HCT116 (cell line): ENCODE measurements at regions not wholly inside any gene's neighbourhood (a gene's known extent, or its start where the extent isn't known, plus 50 kb on each side); places are given as distances from the start of the nearest gene placed in this dataset.

Experiments used
- ATAC-seq: fragments of 200-7000 bp; cut with Tn5 transposase; 2 replicates; pipeline ENCODE4 v1.9.1; 2020; ENCODE audit warnings: mild to moderate bottlenecking, moderate library complexity
- BruUV-seq: library from RNA; stranded (reverse); fragments of 400-500 nt; replicated peaks from 2 replicates; lab custom pipeline; 2021; lab: Mats Ljungman, UMichigan
- CTCF ChIA-PET: fragments of 300-600 bp; sonication (Branson Sonifier 250); formaldehyde crosslinking; loops from one replicate; lab custom pipeline; 2021; ENCODE audit warnings: antibody characterized with exemption; lab: Charles Lee
- POLR2A ChIA-PET: fragments of 300-600, 350-600 bp; sonication (Branson Sonifier 250); formaldehyde crosslinking; loops from one replicate; lab custom pipeline; 2021; ENCODE audit warnings: antibody characterized with exemption; lab: Charles Lee
- RAD21 ChIA-PET, 2 experiments: fragments of 300-600 bp; sonication (Branson Sonifier 250); formaldehyde crosslinking; loops; one replicate each; lab custom pipeline; 2023; ENCODE audit warnings: low total read pairs in 2 of 2; ENCODE audit not compliant: uncharacterized antibody in 2 of 2, unreplicated experiment in 2 of 2, low non-redundant PET in 1 of 2; lab: Charles Lee
- DNase-seq: peaks from one replicate; pipeline ENCODE4 v3.0.0-alpha.2; 2010; ENCODE audit warnings: low read depth, low spot score
- H2AFZ ChIP-seq: fragments of 200-600 bp; shearing (Covaris generic), sonication (generic); 2 replicates; pipeline ENCODE4 v1.6.1; 2017; ENCODE audit warnings: low read depth, mixed run types, mixed read lengths, antibody characterized with exemption, low read length; ENCODE audit not compliant: poor library complexity, severe bottlenecking
- H3K27ac ChIP-seq: 2 replicates; pipeline ENCODE4 v1.5.1; 2012; ENCODE audit warnings: low read depth, low read length
- H3K27me3 ChIP-seq: fragments of 200-600 bp; sonication (generic); 2 replicates; pipeline ENCODE4 v1.6.1; 2016; ENCODE audit warnings: mixed run types, low read length, mixed read lengths; ENCODE audit not compliant: insufficient read depth
- H3K36me3 ChIP-seq, 2 experiments: fragments of 200-500 bp in 1 of 2; fragments of 200-600 bp in 1 of 2; sonication (Bioruptor generic) in 1 of 2; sonication (generic) in 1 of 2; 2 replicates each; pipeline versions ENCODE4 v1.5.1 to v1.6.1; 2014 to 2016; ENCODE audit warnings: low read length in 2 of 2, inconsistent platforms in 1 of 2, mixed read lengths in 1 of 2, mixed run types in 1 of 2; ENCODE audit not compliant: insufficient read depth in 2 of 2, control insufficient read depth in 1 of 2
- H3K4me1 ChIP-seq, 2 experiments: fragments of 200-600 bp in 1 of 2; sonication (generic) in 1 of 2; 2 replicates each; pipeline versions ENCODE4 v1.5.1 to v1.6.1; 2012 to 2017; ENCODE audit warnings: low read length in 2 of 2, inconsistent platforms in 1 of 2, mild to moderate bottlenecking in 1 of 2, mixed read lengths in 1 of 2, mixed run types in 1 of 2, moderate library complexity in 1 of 2; ENCODE audit not compliant: insufficient read depth in 2 of 2, control insufficient read depth in 1 of 2
- H3K4me2 ChIP-seq: fragments of 200-600 bp; sonication (generic); 2 replicates; pipeline ENCODE4 v1.6.1; 2017; ENCODE audit warnings: mixed run types, low read length, mixed read lengths
- H3K4me3 ChIP-seq, 2 experiments: fragments of 200-600 bp in 1 of 2; sonication (generic) in 1 of 2; replicated peaks in 1 of 2; 2 replicates each; pipeline ENCODE4 v1.5.1; 2011 to 2016; ENCODE audit warnings: low read length in 2 of 2, control low read depth in 1 of 2, low read depth in 1 of 2, mild to moderate bottlenecking in 1 of 2, mixed read lengths in 1 of 2, mixed run types in 1 of 2
- H3K79me2 ChIP-seq: fragments of 200-600 bp; sonication (generic); 2 replicates; pipeline ENCODE4 v1.6.1; 2017; ENCODE audit warnings: mild to moderate bottlenecking, mixed run types, low read length, moderate library complexity, mixed read lengths; ENCODE audit not compliant: insufficient read depth
- H3K9ac ChIP-seq: fragments of 200-600 bp; sonication (generic); 2 replicates; pipeline ENCODE4 v1.6.1; 2016; ENCODE audit warnings: low read length, mixed read lengths
- H3K9me2 ChIP-seq: fragments of 200-600 bp; sonication (generic), shearing (Covaris generic); 2 replicates; pipeline ENCODE4 v1.6.1; 2017; ENCODE audit warnings: mixed run types, mild to moderate bottlenecking, moderate library complexity; ENCODE audit not compliant: insufficient read depth
- H3K9me3 ChIP-seq, 2 experiments: fragments of 200-500 bp in 1 of 2; fragments of 200-600 bp in 1 of 2; sonication (Bioruptor generic) in 1 of 2; sonication (generic) in 1 of 2; 2 replicates each; pipeline ENCODE4 v1.6.1; 2014 to 2017; ENCODE audit warnings: low read length in 2 of 2, mixed read lengths in 2 of 2, inconsistent platforms in 1 of 2, low read depth in 1 of 2, mild to moderate bottlenecking in 1 of 2, mixed run types in 1 of 2, moderate library complexity in 1 of 2; ENCODE audit not compliant: control insufficient read depth in 1 of 2, insufficient read depth in 1 of 2
- H4K20me1 ChIP-seq: fragments of 200-600 bp; sonication (generic), shearing (Covaris generic); 2 replicates; pipeline ENCODE4 v1.6.1; 2017; ENCODE audit warnings: mixed run types, mild to moderate bottlenecking, moderate library complexity; ENCODE audit not compliant: insufficient read depth
- CEBPB ChIP-seq: IDR thresholded peaks from 2 replicates; pipeline ENCODE4 v1.6.1; 2012; ENCODE audit warnings: low read depth
- EGR1 ChIP-seq: IDR thresholded peaks from 2 replicates; pipeline ENCODE4 v1.6.1; 2012; ENCODE audit warnings: low read depth
- ELF1 ChIP-seq: IDR thresholded peaks from 2 replicates; pipeline ENCODE4 v1.6.1; 2012; ENCODE audit warnings: low read depth, borderline replicate concordance
- EZH2 ChIP-seq: fragments of 200-600 bp; sonication (generic); IDR thresholded peaks from 2 replicates; pipeline ENCODE4 v1.6.1; 2017; ENCODE audit warnings: antibody characterized with exemption, mixed run types
- EZH2phosphoT487 ChIP-seq: fragments of 200-600 bp; IDR thresholded peaks from 2 replicates; pipeline ENCODE4 v1.6.1; 2018; ENCODE audit warnings: antibody characterized with exemption, borderline replicate concordance
- MAX ChIP-seq: IDR thresholded peaks from 2 replicates; pipeline ENCODE4 v1.6.1; 2012
- POLR2A ChIP-seq: IDR thresholded peaks from 2 replicates; pipeline ENCODE4 v1.7.0; 2011; ENCODE audit warnings: borderline replicate concordance; ENCODE audit not compliant: insufficient read depth, insufficient read length; ENCODE audit errors: extremely low read depth
- POLR2AphosphoS5 ChIP-seq: IDR thresholded peaks from 2 replicates; pipeline ENCODE4 v1.6.1; 2011; ENCODE audit warnings: mild to moderate bottlenecking, low read depth, low read length, moderate library complexity
- RAD21 ChIP-seq: IDR thresholded peaks from 2 replicates; pipeline ENCODE4 v1.6.1; 2012; ENCODE audit warnings: low read depth, mild to moderate bottlenecking
- SIN3A ChIP-seq: IDR thresholded peaks from 2 replicates; pipeline ENCODE4 v1.6.1; 2012; ENCODE audit warnings: low read depth
- ZNF274 ChIP-seq: fragments of 200-500 bp; sonication (Bioruptor generic); IDR thresholded peaks from 2 replicates; pipeline ENCODE4 v1.6.1; 2014; ENCODE audit warnings: mild to moderate bottlenecking, low read depth, low read length, inconsistent platforms
- intact Hi-C: fragments of 100-400 bp; cut with micrococcal nuclease; formaldehyde crosslinking; loops from 2 replicates; pipeline ENCODE4 v1.10.0; 2022
- TF ChIP-seq, protein P1 (sequence below): IDR thresholded peaks from 2 replicates; pipeline ENCODE4 v1.6.1; 2012; ENCODE audit warnings: low read depth

GRCh38 chr14:53472306-53472705 lies 319.2 kb upstream of the DDHD1 start:
- CTCF ChIA-PET: no interaction called here
- H3K36me3 ChIP-seq: no peaks in the 10 kb centered on the region
- DNase-seq (no peak), ATAC-seq (no peak)
- H3K27ac ChIP-seq: no peak overlapping the region
- no peaks in the 10 kb centered on the region for H3K9me2 ChIP-seq
- H3K27me3 ChIP-seq: no peaks in the 10 kb centered on the region
- H3K4me3 ChIP-seq: no peak overlapping the region
- no peak overlapping the region for H3K9ac ChIP-seq
- no peaks in the 10 kb centered on the region for H3K79me2 ChIP-seq
- BruUV-seq: no TSS peak
- RAD21 ChIA-PET: no interaction called here
- H3K4me2 ChIP-seq: no peak overlapping the region
- H3K4me1 ChIP-seq: peaks cover 3 to 13% of the 10 kb centered on the region in 2 experiments; a peak in 1 of 4 replicates
- no peak for TF ChIP-seq EZH2
- POLR2A ChIA-PET: no interaction called here
- H4K20me1 ChIP-seq: no peaks in the 10 kb centered on the region
- no peak overlapping the region for H2AFZ ChIP-seq
- no peaks in the 10 kb centered on the region for H3K9me3 ChIP-seq
- intact Hi-C loops: no loop called here

DNA sequence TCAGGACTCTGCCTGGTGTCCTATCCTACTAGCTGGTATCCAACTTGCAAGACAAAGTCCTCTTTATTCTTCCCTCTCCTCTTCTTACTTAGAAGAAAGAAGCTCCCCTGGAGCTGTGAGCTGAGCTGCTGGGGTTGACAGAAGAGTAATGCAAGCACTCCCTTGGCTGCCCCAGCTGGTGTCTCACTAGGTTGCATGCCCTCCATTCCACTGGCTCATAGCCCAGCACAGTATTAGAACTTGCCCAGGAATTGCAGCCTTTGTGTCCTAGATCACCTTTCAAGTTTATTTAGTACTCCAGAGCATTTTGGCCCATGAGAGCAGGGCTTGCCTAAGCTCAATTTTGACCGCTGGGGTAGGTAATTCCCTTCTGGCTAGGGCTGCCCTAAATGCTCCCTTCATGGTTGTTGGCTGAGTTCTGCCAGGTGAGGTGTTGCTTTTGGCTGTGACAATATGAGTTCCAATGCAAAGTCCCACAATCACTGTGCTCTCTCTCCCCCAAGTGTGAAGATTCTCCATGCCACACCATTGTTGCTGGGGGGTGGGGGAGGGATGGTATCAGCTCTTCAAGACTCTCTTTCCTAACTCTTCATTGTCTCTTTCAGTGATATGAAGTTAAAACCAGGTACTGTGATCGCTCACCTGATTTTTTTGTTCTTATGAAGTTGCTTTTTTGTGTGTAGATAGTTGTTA lies 317.4 kb upstream of the DDHD1 start:
- intact Hi-C loops: no loop called here
- no peak overlapping the region for H3K9ac ChIP-seq
- TF ChIP-seq SIN3A (no peak), ZNF274 (no peak), CEBPB (no peak), EZH2phosphoT487 (no peak), EZH2 (no peak), ELF1 (no peak), POLR2AphosphoS5 (no peak), RAD21 (no peak), POLR2A (no peak), MAX (no peak), EGR1 (no peak)
- TF ChIP-seq, protein P1, sequence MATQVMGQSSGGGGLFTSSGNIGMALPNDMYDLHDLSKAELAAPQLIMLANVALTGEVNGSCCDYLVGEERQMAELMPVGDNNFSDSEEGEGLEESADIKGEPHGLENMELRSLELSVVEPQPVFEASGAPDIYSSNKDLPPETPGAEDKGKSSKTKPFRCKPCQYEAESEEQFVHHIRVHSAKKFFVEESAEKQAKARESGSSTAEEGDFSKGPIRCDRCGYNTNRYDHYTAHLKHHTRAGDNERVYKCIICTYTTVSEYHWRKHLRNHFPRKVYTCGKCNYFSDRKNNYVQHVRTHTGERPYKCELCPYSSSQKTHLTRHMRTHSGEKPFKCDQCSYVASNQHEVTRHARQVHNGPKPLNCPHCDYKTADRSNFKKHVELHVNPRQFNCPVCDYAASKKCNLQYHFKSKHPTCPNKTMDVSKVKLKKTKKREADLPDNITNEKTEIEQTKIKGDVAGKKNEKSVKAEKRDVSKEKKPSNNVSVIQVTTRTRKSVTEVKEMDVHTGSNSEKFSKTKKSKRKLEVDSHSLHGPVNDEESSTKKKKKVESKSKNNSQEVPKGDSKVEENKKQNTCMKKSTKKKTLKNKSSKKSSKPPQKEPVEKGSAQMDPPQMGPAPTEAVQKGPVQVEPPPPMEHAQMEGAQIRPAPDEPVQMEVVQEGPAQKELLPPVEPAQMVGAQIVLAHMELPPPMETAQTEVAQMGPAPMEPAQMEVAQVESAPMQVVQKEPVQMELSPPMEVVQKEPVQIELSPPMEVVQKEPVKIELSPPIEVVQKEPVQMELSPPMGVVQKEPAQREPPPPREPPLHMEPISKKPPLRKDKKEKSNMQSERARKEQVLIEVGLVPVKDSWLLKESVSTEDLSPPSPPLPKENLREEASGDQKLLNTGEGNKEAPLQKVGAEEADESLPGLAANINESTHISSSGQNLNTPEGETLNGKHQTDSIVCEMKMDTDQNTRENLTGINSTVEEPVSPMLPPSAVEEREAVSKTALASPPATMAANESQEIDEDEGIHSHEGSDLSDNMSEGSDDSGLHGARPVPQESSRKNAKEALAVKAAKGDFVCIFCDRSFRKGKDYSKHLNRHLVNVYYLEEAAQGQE: no peak
- peaks cover 3 to 13% of the 10 kb centered on the region in 2 experiments; a peak in 1 of 4 replicates for H3K4me1 ChIP-seq
- RAD21 ChIA-PET: no interaction called here
- no peaks in the 10 kb centered on the region for H3K9me2 ChIP-seq
- H3K27ac ChIP-seq: no peak overlapping the region
- ATAC-seq (no peak), DNase-seq (no peak)
- no TSS peak for BruUV-seq
- H3K36me3 ChIP-seq: peaks cover 0 to under 1% of the 10 kb centered on the region in 2 experiments; a peak in 1 of 4 replicates
- H3K79me2 ChIP-seq: no peaks in the 10 kb centered on the region
- H2AFZ ChIP-seq: no peak overlapping the region
- H3K4me2 ChIP-seq: no peak overlapping the region
- no peak overlapping the region for H3K4me3 ChIP-seq
- no peaks in the 10 kb centered on the region for H3K9me3 ChIP-seq
- CTCF ChIA-PET: no interaction called here
- POLR2A ChIA-PET: no interaction called here
- H4K20me1 ChIP-seq: no peaks in the 10 kb centered on the region
- H3K27me3 ChIP-seq: no peaks in the 10 kb centered on the region
